Immature natural killer cell (primary cell): ENCODE measurements at regions not wholly inside any gene's neighbourhood (a gene's known extent, or its start where the extent isn't known, plus 50 kb on each side); places are given as distances from the start of the nearest gene placed in this dataset.

Source experiments
- DNase-seq, 3 donors: peaks; one replicate each; pipeline ENCODE4 v3.0.0; 2022; ENCODE audit warnings: mixed read lengths in 1 of 3
- H3K27ac Mint-ChIP-seq, 6 donors: one replicate each; pipeline ENCODE4 v1.8.0; 2020; ENCODE audit warnings: mixed read lengths in 6 of 6, mild to moderate bottlenecking in 5 of 6, inconsistent platforms in 4 of 6, moderate library complexity in 3 of 6
- H3K27me3 Mint-ChIP-seq, 3 donors: one replicate each; pipeline ENCODE4 v1.8.0; 2020 to 2021; ENCODE audit warnings: low read depth in 3 of 3, mild to moderate bottlenecking in 3 of 3, mixed read lengths in 3 of 3, moderate library complexity in 3 of 3, inconsistent platforms in 1 of 3
- H3K36me3 Mint-ChIP-seq, 3 donors: one replicate each; pipeline ENCODE4 v1.8.0; 2020; ENCODE audit warnings: mixed read lengths in 3 of 3, inconsistent platforms in 2 of 3, mild to moderate bottlenecking in 2 of 3
- H3K4me1 Mint-ChIP-seq, 2 donors: one replicate each; pipeline ENCODE4 v1.8.0; 2020; ENCODE audit warnings: inconsistent platforms in 2 of 2, mild to moderate bottlenecking in 2 of 2, mixed read lengths in 2 of 2, moderate library complexity in 1 of 2
- H3K4me3 Mint-ChIP-seq, 5 donors: one replicate each; pipeline ENCODE4 v1.8.0; 2020; ENCODE audit warnings: mild to moderate bottlenecking in 5 of 5, mixed read lengths in 5 of 5, inconsistent platforms in 3 of 5, moderate library complexity in 3 of 5
- H3K9me3 Mint-ChIP-seq, 6 donors: one replicate each; pipeline ENCODE4 v1.8.0; 2020; ENCODE audit warnings: mild to moderate bottlenecking in 6 of 6, mixed read lengths in 6 of 6, inconsistent platforms in 4 of 6, moderate library complexity in 3 of 6

- Mint-ChIP-seq H3K27me3 (no peaks in the 10 kb centered on the region), H3K36me3 (no peaks in the 10 kb centered on the region), H3K4me3 (no peak overlapping the region), H3K27ac (no peak overlapping the region), H3K9me3 (peaks cover 13 to 67% (median 27%) of the 10 kb centered on the region in 6 donors), H3K4me1 (no peaks in the 10 kb centered on the region)
- no peak for DNase-seq
Measured at GRCh38 chr10:53624722-53625121, 852.1 kb upstream of the MBL2 start.

- DNase-seq: no peak
- Mint-ChIP-seq H3K9me3 (peaks cover 14 to 67% (median 19%) of the 10 kb centered on the region in 6 donors), H3K4me1 (no peaks in the 10 kb centered on the region), H3K27ac (no peak overlapping the region), H3K4me3 (no peak overlapping the region), H3K36me3 (no peaks in the 10 kb centered on the region), H3K27me3 (peaks cover 0 to 2% (median 0%) of the 10 kb centered on the region in 3 donors)
Measured at GRCh38 chr10:53622201-53622600, 849.6 kb upstream of the MBL2 start.

- no peak overlapping the region for H3K27ac Mint-ChIP-seq
- peaks cover 10 to 68% (median 16%) of the 10 kb centered on the region in 6 donors for H3K9me3 Mint-ChIP-seq
- no peak overlapping the region for H3K4me3 Mint-ChIP-seq
- H3K27me3 Mint-ChIP-seq: peaks cover 0 to 2% (median 0%) of the 10 kb centered on the region in 3 donors
- no peak for DNase-seq
- no peaks in the 10 kb centered on the region for H3K36me3 Mint-ChIP-seq
- no peaks in the 10 kb centered on the region for H3K4me1 Mint-ChIP-seq
Measured at GRCh38 chr10:53619671-53620070, 847.1 kb upstream of the MBL2 start.

- H3K4me1 Mint-ChIP-seq: no peaks in the 10 kb centered on the region
- H3K27me3 Mint-ChIP-seq: peaks cover 0 to 1% (median 0%) of the 10 kb centered on the region in 3 donors
- H3K36me3 Mint-ChIP-seq: no peaks in the 10 kb centered on the region
- H3K27ac Mint-ChIP-seq: no peak overlapping the region
- no peak for DNase-seq
- no peak overlapping the region for H3K4me3 Mint-ChIP-seq
- H3K9me3 Mint-ChIP-seq: peaks cover 0 to 48% (median 15%) of the 10 kb centered on the region in 6 donors
Measured at GRCh38 chr10:53607691-53608090, 835.1 kb upstream of the MBL2 start.

GRCh38 chr10:53606981-53607380 lies 834.4 kb upstream of the MBL2 start:
- DNase-seq: no peak
- Mint-ChIP-seq H3K4me1 (no peaks in the 10 kb centered on the region), H3K9me3 (peaks cover 0 to 46% (median 14%) of the 10 kb centered on the region in 6 donors), H3K27ac (no peak overlapping the region), H3K27me3 (peaks cover 0 to 1% (median 0%) of the 10 kb centered on the region in 3 donors), H3K4me3 (no peak overlapping the region), H3K36me3 (no peaks in the 10 kb centered on the region)

GRCh38 chr10:53601260-53601875 lies 828.8 kb upstream of the MBL2 start:
- Mint-ChIP-seq H3K4me1 (no peaks in the 10 kb centered on the region), H3K27ac (no peak overlapping the region), H3K27me3 (peaks cover 0 to 1% (median 0%) of the 10 kb centered on the region in 3 donors), H3K36me3 (no peaks in the 10 kb centered on the region), H3K9me3 (peaks cover 6 to 37% (median 12%) of the 10 kb centered on the region in 6 donors), H3K4me3 (no peak overlapping the region)
- no peak for DNase-seq

GRCh38 chr10:53598914-53599313 lies 826.3 kb upstream of the MBL2 start:
- no peak for DNase-seq
- H3K36me3 Mint-ChIP-seq: no peaks in the 10 kb centered on the region
- no peaks in the 10 kb centered on the region for H3K27me3 Mint-ChIP-seq
- H3K4me1 Mint-ChIP-seq: no peaks in the 10 kb centered on the region
- H3K27ac Mint-ChIP-seq: no peak overlapping the region
- peaks cover 6 to 36% (median 18%) of the 10 kb centered on the region in 6 donors for H3K9me3 Mint-ChIP-seq
- no peak overlapping the region for H3K4me3 Mint-ChIP-seq

- Mint-ChIP-seq H3K27ac (no peak overlapping the region), H3K4me1 (no peaks in the 10 kb centered on the region), H3K4me3 (no peak overlapping the region), H3K9me3 (peaks cover 6 to 39% (median 21%) of the 10 kb centered on the region in 6 donors), H3K36me3 (no peaks in the 10 kb centered on the region), H3K27me3 (no peaks in the 10 kb centered on the region)
- DNase-seq: no peak
Measured at GRCh38 chr10:53597835-53598251, 825.3 kb upstream of the MBL2 start.

GRCh38 chr10:53580465-53580864 lies 807.9 kb upstream of the MBL2 start:
- H3K36me3 Mint-ChIP-seq: peaks cover 0 to 2% (median 0%) of the 10 kb centered on the region in 3 donors
- H3K27me3 Mint-ChIP-seq: peaks cover 0 to 9% (median 0%) of the 10 kb centered on the region in 3 donors
- no peak overlapping the region for H3K27ac Mint-ChIP-seq
- DNase-seq: no peak
- H3K9me3 Mint-ChIP-seq: peaks cover 8 to 48% (median 18%) of the 10 kb centered on the region in 6 donors
- no peaks in the 10 kb centered on the region for H3K4me1 Mint-ChIP-seq
- H3K4me3 Mint-ChIP-seq: no peak overlapping the region

- H3K36me3 Mint-ChIP-seq: peaks cover 0 to 5% (median 0%) of the 10 kb centered on the region in 3 donors
- peaks cover 10 to 55% (median 22%) of the 10 kb centered on the region in 6 donors for H3K9me3 Mint-ChIP-seq
Measured at GRCh38 chr10:53579773-53580172, 807.2 kb upstream of the MBL2 start.

GRCh38 chr10:53574024-53574423 lies 801.4 kb upstream of the MBL2 start:
- Mint-ChIP-seq H3K4me3 (no peak overlapping the region), H3K9me3 (peaks cover 14 to 47% (median 24%) of the 10 kb centered on the region in 6 donors), H3K27me3 (peaks cover 0 to 9% (median 0%) of the 10 kb centered on the region in 3 donors), H3K36me3 (peaks cover 0 to 5% (median 0%) of the 10 kb centered on the region in 3 donors), H3K4me1 (no peaks in the 10 kb centered on the region), H3K27ac (no peak overlapping the region)
- DNase-seq: no peak

More at GRCh38 chr10:53579773-53580172, 807.2 kb upstream of the MBL2 start:
- no peak overlapping the region for H3K4me3 Mint-ChIP-seq
- no peak overlapping the region for H3K27ac Mint-ChIP-seq
- no peaks in the 10 kb centered on the region for H3K4me1 Mint-ChIP-seq
- DNase-seq: no peak
- peaks cover 0 to 9% (median 0%) of the 10 kb centered on the region in 3 donors for H3K27me3 Mint-ChIP-seq

GRCh38 chr10:53573498-53573897 lies 800.9 kb upstream of the MBL2 start:
- H3K27me3 Mint-ChIP-seq: peaks cover 0 to 9% (median 0%) of the 10 kb centered on the region in 3 donors
- no peak overlapping the region for H3K27ac Mint-ChIP-seq
- H3K9me3 Mint-ChIP-seq: peaks cover 14 to 52% (median 24%) of the 10 kb centered on the region in 6 donors
- H3K36me3 Mint-ChIP-seq: peaks cover 0 to 5% (median 0%) of the 10 kb centered on the region in 3 donors
- no peak for DNase-seq
- no peak overlapping the region for H3K4me3 Mint-ChIP-seq
- no peaks in the 10 kb centered on the region for H3K4me1 Mint-ChIP-seq

- peaks cover 13 to 54% (median 25%) of the 10 kb centered on the region in 6 donors for H3K9me3 Mint-ChIP-seq
Measured at GRCh38 chr10:53572799-53573198, 800.2 kb upstream of the MBL2 start.

GRCh38 chr10:53570221-53570620 lies 797.6 kb upstream of the MBL2 start:
- Mint-ChIP-seq H3K9me3 (peaks cover 10 to 65% (median 31%) of the 10 kb centered on the region in 6 donors), H3K36me3 (peaks cover 0 to under 1% (median 0%) of the 10 kb centered on the region in 3 donors), H3K4me1 (no peaks in the 10 kb centered on the region), H3K27ac (no peak overlapping the region), H3K4me3 (no peak overlapping the region), H3K27me3 (no peaks in the 10 kb centered on the region)
- DNase-seq: no peak

More at GRCh38 chr10:53572799-53573198, 800.2 kb upstream of the MBL2 start:
- no peak for DNase-seq
- Mint-ChIP-seq H3K4me1 (no peaks in the 10 kb centered on the region), H3K36me3 (peaks cover 0 to 5% (median 0%) of the 10 kb centered on the region in 3 donors), H3K4me3 (no peak overlapping the region), H3K27ac (no peak overlapping the region), H3K27me3 (peaks cover 0 to 9% (median 0%) of the 10 kb centered on the region in 3 donors)
